C4-2B (cell line): ENCODE measurements at regions not wholly inside any gene's neighbourhood (a gene's known extent, or its start where the extent isn't known, plus 50 kb on each side); places are given as distances from the start of the nearest gene placed in this dataset.

Experiments used
- CTCF ChIP-seq: fragments of 450-650 bp; conservative IDR thresholded peaks from 2 replicates; pipeline ENCODE4 v1.5.1; 2017; ENCODE audit warnings: mild to moderate bottlenecking
- ZFX ChIP-seq: fragments of 450-650 bp; IDR thresholded peaks from 2 replicates; pipeline ENCODE4 v1.6.1; 2017

GRCh38 chr6:51398064-51398705 lies 579.5 kb downstream of the TFAP2B start:
- TF ChIP-seq CTCF, result no peak
- no peak for TF ChIP-seq ZFX
